Skin of body (tissue), 1 donor: ENCODE measurements at regions not wholly inside any gene's neighbourhood (a gene's known extent, or its start where the extent isn't known, plus 50 kb on each side); places are given as distances from the start of the nearest gene placed in this dataset.
A peak's percentile ranks its signal among the peaks of the same experiment; 100 is the strongest.

Experiments
- DNase-seq: peaks from one replicate; lab custom pipeline; 2025; lab: John Stamatoyannopoulos, UW

- DNase-seq = no peak
Observed at GRCh38 chr3:34942256-34942655, 697.1 kb upstream of the ARPP21 start.

GRCh38 chr3:34947834-34948233 is 691.5 kb upstream of the ARPP21 start:
- peak; percentile 95 for DNase-seq

- DNase-seq = peak; percentile 44
Observed at GRCh38 chr3:34948517-34948916, 690.8 kb upstream of the ARPP21 start.

GRCh38 chr3:34955680-34956079 is 683.6 kb upstream of the ARPP21 start:
- no peak for DNase-seq

GRCh38 chr3:34956511-34956910 is 682.8 kb upstream of the ARPP21 start:
- no peak for DNase-seq

- DNase-seq = no peak
Observed at GRCh38 chr3:34957677-34958076, 681.6 kb upstream of the ARPP21 start.

- DNase-seq = no peak
Observed at GRCh38 chr3:34969513-34969912, 669.8 kb upstream of the ARPP21 start.

- no peak for DNase-seq
Observed at GRCh38 chr3:34972481-34972880, 666.8 kb upstream of the ARPP21 start.

- DNase-seq = no peak
Observed at GRCh38 chr3:34973586-34973985, 665.7 kb upstream of the ARPP21 start.

- DNase-seq = no peak
Observed at GRCh38 chr3:34983631-34984030, 655.7 kb upstream of the ARPP21 start.

GRCh38 chr3:34988296-34988695 is 651.0 kb upstream of the ARPP21 start:
- DNase-seq = no peak

- DNase-seq = no peak
Observed at GRCh38 chr3:34995796-34996430, 643.4 kb upstream of the ARPP21 start.

- no peak for DNase-seq
Observed at GRCh38 chr3:34998902-34999301, 640.4 kb upstream of the ARPP21 start.

GRCh38 chr3:35012214-35012613 is 627.1 kb upstream of the ARPP21 start:
- no peak for DNase-seq

GRCh38 chr3:35028157-35028556 is 611.2 kb upstream of the ARPP21 start:
- no peak for DNase-seq

GRCh38 chr3:35042210-35042991 is 596.9 kb upstream of the ARPP21 start:
- no peak for DNase-seq

GRCh38 chr3:35043040-35043439 is 596.3 kb upstream of the ARPP21 start:
- DNase-seq = no peak

- no peak for DNase-seq
Observed at GRCh38 chr3:35044190-35044589, 595.1 kb upstream of the ARPP21 start.

GRCh38 chr3:35045118-35045517 is 594.2 kb upstream of the ARPP21 start:
- no peak for DNase-seq

- no peak for DNase-seq
Observed at GRCh38 chr3:35064761-35065160, 574.6 kb upstream of the ARPP21 start.

GRCh38 chr3:35065891-35066290 is 573.4 kb upstream of the ARPP21 start:
- no peak for DNase-seq

- no peak for DNase-seq
Observed at GRCh38 chr3:35067750-35068149, 571.6 kb upstream of the ARPP21 start.

GRCh38 chr3:35070088-35070487 is 569.2 kb upstream of the ARPP21 start:
- DNase-seq = no peak
